ENCODE measurements at regions not wholly inside any gene's neighbourhood (a gene's known extent, or its start where the extent isn't known, plus 50 kb on each side); places are given as distances from the start of the nearest gene placed in this dataset.
A peak's percentile ranks its signal among the peaks of the same experiment; 100 is the strongest.

DNA sequence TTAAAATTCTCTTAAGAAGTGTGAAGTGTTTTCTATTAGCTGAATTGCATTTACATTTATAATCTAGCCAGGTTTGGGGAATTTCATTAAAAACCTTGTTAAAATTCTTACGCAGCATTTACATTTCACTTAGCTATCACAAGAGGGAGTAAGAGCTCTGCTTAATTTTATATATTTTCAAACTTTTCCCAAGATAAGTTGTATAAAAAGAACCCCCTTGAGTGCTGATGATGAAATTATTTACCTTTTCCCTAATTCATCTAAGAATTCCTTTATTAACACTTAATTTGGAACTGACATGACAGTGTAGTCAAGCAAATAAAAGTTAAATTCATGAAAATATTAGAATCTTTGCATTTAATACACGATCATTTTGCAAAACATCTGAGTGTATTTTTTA is 54.2 kb upstream of the ZSWIM2 start:
- TF ChIP-seq, protein P1, sequence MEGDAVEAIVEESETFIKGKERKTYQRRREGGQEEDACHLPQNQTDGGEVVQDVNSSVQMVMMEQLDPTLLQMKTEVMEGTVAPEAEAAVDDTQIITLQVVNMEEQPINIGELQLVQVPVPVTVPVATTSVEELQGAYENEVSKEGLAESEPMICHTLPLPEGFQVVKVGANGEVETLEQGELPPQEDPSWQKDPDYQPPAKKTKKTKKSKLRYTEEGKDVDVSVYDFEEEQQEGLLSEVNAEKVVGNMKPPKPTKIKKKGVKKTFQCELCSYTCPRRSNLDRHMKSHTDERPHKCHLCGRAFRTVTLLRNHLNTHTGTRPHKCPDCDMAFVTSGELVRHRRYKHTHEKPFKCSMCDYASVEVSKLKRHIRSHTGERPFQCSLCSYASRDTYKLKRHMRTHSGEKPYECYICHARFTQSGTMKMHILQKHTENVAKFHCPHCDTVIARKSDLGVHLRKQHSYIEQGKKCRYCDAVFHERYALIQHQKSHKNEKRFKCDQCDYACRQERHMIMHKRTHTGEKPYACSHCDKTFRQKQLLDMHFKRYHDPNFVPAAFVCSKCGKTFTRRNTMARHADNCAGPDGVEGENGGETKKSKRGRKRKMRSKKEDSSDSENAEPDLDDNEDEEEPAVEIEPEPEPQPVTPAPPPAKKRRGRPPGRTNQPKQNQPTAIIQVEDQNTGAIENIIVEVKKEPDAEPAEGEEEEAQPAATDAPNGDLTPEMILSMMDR (IDR thresholded peaks at IDR 0.05; ENCODE audit: insufficient read depth, low read depth, low read length) = peak; percentile 40
- TF ChIP-seq EZH2 (IDR thresholded peaks at IDR 0.05; ENCODE audit: insufficient read depth, low read length) = no peak
